ENCODE measurements at regions not wholly inside any gene's neighbourhood (a gene's known extent, or its start where the extent isn't known, plus 50 kb on each side); places are given as distances from the start of the nearest gene placed in this dataset.

GRCh38 chr7:156025675-156026074, 213.4 kb upstream of the SHH start:
- no peak for DNase-seq
- Histone ChIP-seq H3K9me3 (no peaks in the 10 kb centered on the region), H3K4me1 (no peaks in the 10 kb centered on the region), H3K27ac (no peak overlapping the region), H3K36me3 (no peaks in the 10 kb centered on the region), H3K27me3 (replicated peaks in 1 of 7) (peaks cover 0 to 10% (median 0%) of the 10 kb centered on the region in 7 donors), H3K4me3 (no peak overlapping the region)
- WGBS, 5 donors = 77 to 89% (median 83%) methylated on average over 6 of the region's 6 CpGs
- TF ChIP-seq POLR2AphosphoS5 (IDR thresholded peaks at IDR 0.05) (no peak), POLR2A (IDR thresholded peaks at IDR 0.05) (no peak), CTCF (IDR thresholded peaks at IDR 0.05 in 8 of 11, conservative IDR thresholded peaks at IDR 0.05 in 3 of 11) (no peak)
- intact Hi-C loops (cut with DNase I; ENCODE audit: low total_unique reads) = no loop called here

- no peak for TF ChIP-seq POLR2A (IDR thresholded peaks at IDR 0.05)
- no peak for TF ChIP-seq POLR2AphosphoS5 (IDR thresholded peaks at IDR 0.05)
- TF ChIP-seq CTCF (IDR thresholded peaks at IDR 0.05 in 8 of 11, conservative IDR thresholded peaks at IDR 0.05 in 3 of 11) = no peak
- peaks cover 0 to 8% (median 0%) of the 10 kb centered on the region in 7 donors for H3K27me3 ChIP-seq (replicated peaks in 1 of 7)
- intact Hi-C loops (cut with DNase I; ENCODE audit: low total_unique reads) = no loop called here
Measured at GRCh38 chr7:156024201-156024600, 211.9 kb upstream of the SHH start.

DNA sequence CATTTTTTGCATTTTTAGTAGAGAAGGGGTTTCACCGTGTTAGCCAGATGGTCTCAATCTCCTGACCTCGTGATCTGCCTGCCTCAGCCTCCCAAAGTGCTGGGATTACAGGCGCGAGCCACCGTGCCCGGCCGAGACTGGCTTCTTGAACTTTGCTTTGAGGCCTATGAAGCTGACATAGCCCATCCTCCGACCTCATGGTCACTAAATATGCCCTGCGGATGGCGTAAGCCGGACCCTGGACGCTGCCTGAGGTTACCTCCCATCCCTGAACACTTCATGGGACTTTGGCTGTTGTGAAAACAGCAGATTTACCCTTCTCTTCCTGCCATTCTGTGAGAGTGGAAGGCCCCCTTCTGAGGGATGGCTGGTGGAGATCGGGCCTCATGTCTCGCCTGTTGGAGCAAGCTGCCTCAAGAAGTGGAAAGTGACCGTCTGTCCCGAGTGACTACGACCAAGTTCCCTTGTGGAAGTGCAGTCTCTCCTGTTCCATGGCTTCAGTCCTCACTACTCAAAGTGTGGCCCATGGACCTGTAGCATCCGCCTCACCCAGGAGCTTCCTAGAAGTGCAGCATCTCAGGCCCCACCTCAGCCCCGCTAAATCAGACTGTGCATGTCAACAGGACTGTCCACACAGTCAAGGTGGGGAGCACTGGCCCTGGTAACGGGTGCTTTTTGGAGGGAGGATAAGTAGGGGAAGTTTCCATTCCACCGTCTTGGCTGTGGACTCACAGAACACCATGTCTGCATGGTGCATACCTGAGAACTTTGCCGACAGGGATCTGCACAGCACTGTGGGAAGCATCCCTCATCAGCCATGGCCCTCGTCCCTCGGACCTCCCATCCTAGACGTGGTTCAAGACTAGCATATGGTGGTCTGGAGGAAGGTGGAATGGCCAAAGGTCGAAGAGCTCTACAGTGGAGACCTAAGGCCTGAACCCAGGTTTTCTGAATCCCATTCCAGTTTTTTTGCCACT, 210.5 kb upstream of the SHH start:
- H3K4me3 ChIP-seq = no peak overlapping the region
- no peak for TF ChIP-seq CTCF (IDR thresholded peaks at IDR 0.05 in 8 of 11, conservative IDR thresholded peaks at IDR 0.05 in 3 of 11)
- no peak for TF ChIP-seq POLR2A (IDR thresholded peaks at IDR 0.05)
- TF ChIP-seq POLR2AphosphoS5 (IDR thresholded peaks at IDR 0.05) = no peak
- H3K9me3 ChIP-seq = peaks cover 0 to 20% (median 0%) of the 10 kb centered on the region in 8 donors
- WGBS, 5 donors = 82 to 90% (median 84%) methylated on average over 25 to 26 of the region's 26 CpGs
- H3K27me3 ChIP-seq (replicated peaks in 1 of 7) = peaks cover 0 to 4% (median 0%) of the 10 kb centered on the region in 7 donors
- no peaks in the 10 kb centered on the region for H3K36me3 ChIP-seq
- no peak for DNase-seq
- intact Hi-C loops (cut with DNase I; ENCODE audit: low total_unique reads) = no loop called here
- no peak overlapping the region for H3K27ac ChIP-seq
- no peaks in the 10 kb centered on the region for H3K4me1 ChIP-seq

More at GRCh38 chr7:156024201-156024600, 211.9 kb upstream of the SHH start:
- H3K4me1 ChIP-seq = no peaks in the 10 kb centered on the region
- no peak overlapping the region for H3K4me3 ChIP-seq
- DNase-seq = no peak
- WGBS, 5 donors = 87 to 92% (median 91%) methylated on average over 7 of the region's 7 CpGs
- H3K36me3 ChIP-seq = no peaks in the 10 kb centered on the region
- no peak overlapping the region for H3K27ac ChIP-seq
- peaks cover 0 to 11% (median 0%) of the 10 kb centered on the region in 8 donors for H3K9me3 ChIP-seq

DNA sequence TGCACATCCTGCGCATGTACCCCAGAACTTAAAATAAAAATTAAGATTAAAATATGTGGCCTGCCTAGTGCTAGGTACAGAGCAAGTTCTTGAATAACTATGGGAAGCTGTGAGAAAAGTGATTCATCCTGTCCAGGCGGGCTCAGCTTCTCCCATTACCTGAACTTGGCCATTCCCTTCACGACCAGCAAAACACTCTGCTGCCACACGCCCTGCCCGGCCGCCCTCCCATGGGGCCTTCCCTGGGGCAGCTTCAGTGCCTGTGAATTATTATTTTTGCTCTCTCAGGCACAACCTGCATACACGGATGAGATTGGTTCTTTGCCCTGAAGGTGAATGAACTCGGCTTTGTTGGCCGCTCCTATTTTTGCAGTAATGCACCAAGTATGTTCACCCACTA, 209.2 kb upstream of the SHH start:
- Histone ChIP-seq H3K9me3 (peaks cover 0 to 20% (median 0%) of the 10 kb centered on the region in 8 donors), H3K27me3 (replicated peaks in 1 of 7) (peaks cover 0 to 4% (median 0%) of the 10 kb centered on the region in 7 donors), H3K27ac (no peak overlapping the region), H3K4me3 (no peak overlapping the region), H3K4me1 (no peaks in the 10 kb centered on the region), H3K36me3 (no peaks in the 10 kb centered on the region)
- TF ChIP-seq POLR2A (IDR thresholded peaks at IDR 0.05) = no peak
- no peak for TF ChIP-seq POLR2AphosphoS5 (IDR thresholded peaks at IDR 0.05)
- no peak for TF ChIP-seq CTCF (IDR thresholded peaks at IDR 0.05 in 8 of 11, conservative IDR thresholded peaks at IDR 0.05 in 3 of 11)
- intact Hi-C loops (cut with DNase I; ENCODE audit: low total_unique reads) = no loop called here
- 82 to 92% (median 91%) methylated on average over 9 of the region's 9 CpGs for WGBS, 5 donors
- no peak for DNase-seq
